Dendritic cell treated with granulocyte-macrophage colony-stimulating factor and Interleukin-4, amounts not matched to agents 40 ng/mL and 50 ng/mL, for 4 days (primary cell): ENCODE measurements at regions not wholly inside any gene's neighbourhood (a gene's known extent, or its start where the extent isn't known, plus 50 kb on each side); places are given as distances from the start of the nearest gene placed in this dataset.

Source experiments
- H3K27ac Mint-ChIP-seq: one replicate; pipeline ENCODE4 v1.8.0; 2022; ENCODE audit warnings: mild to moderate bottlenecking, mixed read lengths
- H3K27me3 Mint-ChIP-seq: one replicate; pipeline ENCODE4 v1.8.0; 2022; ENCODE audit warnings: mild to moderate bottlenecking, mixed read lengths
- H3K36me3 Mint-ChIP-seq: one replicate; pipeline ENCODE4 v1.8.0; 2022; ENCODE audit warnings: low read depth, mixed read lengths
- H3K4me1 Mint-ChIP-seq: one replicate; pipeline ENCODE4 v1.8.0; 2022; ENCODE audit warnings: low read depth, mixed read lengths
- H3K4me3 Mint-ChIP-seq: one replicate; pipeline ENCODE4 v1.8.0; 2022; ENCODE audit warnings: mild to moderate bottlenecking, moderate library complexity, mixed read lengths
- H3K9me3 Mint-ChIP-seq: one replicate; pipeline ENCODE4 v1.8.0; 2022; ENCODE audit warnings: mixed read lengths
- intact Hi-C: fragments of 100-400 bp; cut with micrococcal nuclease; formaldehyde crosslinking; loops from one replicate; pipeline ENCODE4 v1.15.0; 2022

GRCh38 chr21:36596174-36596573, 102.7 kb upstream of the SIM2 start:
- intact Hi-C loops = loop anchor here (10.0 kb wide), 1 partner anchor 79 kb away; no protein-coding TSS in a partner anchor
- H3K36me3 Mint-ChIP-seq = no peaks in the 10 kb centered on the region
- peaks cover 8% of the 10 kb centered on the region for H3K27me3 Mint-ChIP-seq
- no peak overlapping the region for H3K27ac Mint-ChIP-seq
- no peaks in the 10 kb centered on the region for H3K9me3 Mint-ChIP-seq
- no peaks in the 10 kb centered on the region for H3K4me1 Mint-ChIP-seq
- no peak overlapping the region for H3K4me3 Mint-ChIP-seq

DNA sequence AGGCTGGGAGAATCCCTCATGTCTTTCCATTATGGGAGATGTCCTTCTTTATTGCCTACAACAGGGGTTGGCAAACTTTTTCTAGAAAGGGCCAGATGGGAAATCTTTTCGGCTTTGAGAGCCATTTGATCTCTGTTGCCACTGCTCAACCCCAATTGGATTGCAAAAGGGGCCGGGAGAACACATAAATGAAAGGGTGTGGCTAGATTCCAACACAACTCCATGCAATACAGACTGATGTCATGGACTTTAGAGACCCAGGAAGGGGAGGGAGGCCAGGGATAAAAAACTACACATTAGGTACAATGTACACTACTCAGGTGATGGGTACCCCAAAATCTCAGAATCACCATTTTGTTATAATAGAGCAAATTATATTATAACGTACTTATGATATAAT, 97.6 kb upstream of the SIM2 start:
- no peaks in the 10 kb centered on the region for H3K9me3 Mint-ChIP-seq
- H3K4me1 Mint-ChIP-seq = no peaks in the 10 kb centered on the region
- intact Hi-C loops = no loop called here
- peaks cover 6% of the 10 kb centered on the region for H3K27me3 Mint-ChIP-seq
- no peak overlapping the region for H3K27ac Mint-ChIP-seq
- no peak overlapping the region for H3K4me3 Mint-ChIP-seq
- no peaks in the 10 kb centered on the region for H3K36me3 Mint-ChIP-seq

DNA sequence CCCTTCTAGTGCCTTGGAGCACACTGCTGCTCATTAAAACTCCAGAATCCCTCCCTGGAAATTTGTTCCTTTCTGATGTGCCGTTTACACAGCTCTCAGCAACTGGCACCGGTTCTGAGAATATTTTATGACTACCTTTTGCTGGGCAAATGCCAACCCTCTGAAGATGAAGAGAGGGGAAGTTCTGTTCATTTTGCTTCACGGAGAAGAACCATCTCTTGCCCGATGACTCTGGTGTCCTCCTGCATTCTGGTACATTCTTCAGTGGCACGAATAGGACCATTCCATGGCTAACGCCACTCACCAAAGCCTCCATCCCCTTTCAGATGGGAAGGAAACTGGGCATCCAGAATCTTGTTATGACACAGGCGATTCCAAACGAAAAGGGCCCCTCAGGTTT, 96.2 kb upstream of the SIM2 start:
- H3K36me3 Mint-ChIP-seq = no peaks in the 10 kb centered on the region
- no peak overlapping the region for H3K27ac Mint-ChIP-seq
- no peaks in the 10 kb centered on the region for H3K4me1 Mint-ChIP-seq
- peaks cover 6% of the 10 kb centered on the region for H3K27me3 Mint-ChIP-seq
- H3K4me3 Mint-ChIP-seq = no peak overlapping the region
- H3K9me3 Mint-ChIP-seq = no peaks in the 10 kb centered on the region
- intact Hi-C loops = no loop called here

- intact Hi-C loops = no loop called here
- Mint-ChIP-seq H3K27ac (no peak overlapping the region), H3K27me3 (peaks cover 6% of the 10 kb centered on the region), H3K4me3 (no peak overlapping the region), H3K36me3 (no peaks in the 10 kb centered on the region), H3K4me1 (no peaks in the 10 kb centered on the region), H3K9me3 (no peaks in the 10 kb centered on the region)
Measured at GRCh38 chr21:36603221-36603620, 95.7 kb upstream of the SIM2 start.

DNA sequence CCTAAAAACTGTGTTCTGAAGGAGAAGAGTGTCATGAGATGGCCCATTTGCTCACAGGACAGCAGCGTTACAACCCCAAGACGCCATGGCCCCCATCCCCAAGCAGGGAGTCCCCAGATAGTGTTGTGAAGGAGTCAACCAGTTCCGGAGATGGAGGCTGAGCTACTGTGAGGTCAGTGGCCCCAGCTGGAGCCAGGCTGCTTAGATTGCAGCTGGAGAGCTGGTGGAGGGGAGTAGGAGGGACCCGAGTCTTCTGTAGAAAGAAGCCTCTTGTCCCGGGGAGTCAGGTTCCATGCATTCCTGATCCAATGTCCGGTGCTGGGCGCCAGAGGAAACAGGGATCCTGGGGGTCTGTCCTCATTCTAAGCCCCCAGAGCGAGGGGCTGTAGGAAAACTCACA, 93.5 kb upstream of the SIM2 start:
- Mint-ChIP-seq H3K36me3 (no peaks in the 10 kb centered on the region), H3K27ac (no peak overlapping the region), H3K4me3 (no peak overlapping the region), H3K27me3 (peaks cover 8% of the 10 kb centered on the region), H3K9me3 (no peaks in the 10 kb centered on the region), H3K4me1 (no peaks in the 10 kb centered on the region)
- intact Hi-C loops = no loop called here

GRCh38 chr21:36606287-36606982, 92.5 kb upstream of the SIM2 start:
- H3K4me1 Mint-ChIP-seq = no peaks in the 10 kb centered on the region
- H3K27me3 Mint-ChIP-seq = peaks cover 6% of the 10 kb centered on the region
- no peak overlapping the region for H3K27ac Mint-ChIP-seq
- intact Hi-C loops = no loop called here
- no peak overlapping the region for H3K4me3 Mint-ChIP-seq
- no peaks in the 10 kb centered on the region for H3K36me3 Mint-ChIP-seq
- no peaks in the 10 kb centered on the region for H3K9me3 Mint-ChIP-seq

DNA sequence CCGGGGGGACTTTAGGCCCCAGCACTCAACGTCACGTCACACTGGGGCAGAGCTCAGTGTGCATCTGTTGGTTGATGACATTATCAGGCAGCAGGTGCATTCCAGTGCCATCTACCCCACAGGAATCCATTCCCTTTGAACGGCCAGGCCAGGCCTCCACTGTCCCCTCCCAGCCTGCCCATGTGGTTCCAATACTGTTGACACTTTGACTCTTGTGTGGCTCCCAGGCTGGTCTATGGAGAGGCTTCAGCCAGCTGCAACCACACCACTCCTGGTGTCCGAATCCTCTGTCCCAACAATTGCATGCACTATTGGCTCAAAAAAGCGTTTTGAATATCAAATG, 92.0 kb upstream of the SIM2 start:
- intact Hi-C loops = no loop called here
- Mint-ChIP-seq H3K27me3 (peaks cover 6% of the 10 kb centered on the region), H3K9me3 (no peaks in the 10 kb centered on the region), H3K27ac (no peak overlapping the region), H3K36me3 (no peaks in the 10 kb centered on the region), H3K4me1 (no peaks in the 10 kb centered on the region), H3K4me3 (no peak overlapping the region)

DNA sequence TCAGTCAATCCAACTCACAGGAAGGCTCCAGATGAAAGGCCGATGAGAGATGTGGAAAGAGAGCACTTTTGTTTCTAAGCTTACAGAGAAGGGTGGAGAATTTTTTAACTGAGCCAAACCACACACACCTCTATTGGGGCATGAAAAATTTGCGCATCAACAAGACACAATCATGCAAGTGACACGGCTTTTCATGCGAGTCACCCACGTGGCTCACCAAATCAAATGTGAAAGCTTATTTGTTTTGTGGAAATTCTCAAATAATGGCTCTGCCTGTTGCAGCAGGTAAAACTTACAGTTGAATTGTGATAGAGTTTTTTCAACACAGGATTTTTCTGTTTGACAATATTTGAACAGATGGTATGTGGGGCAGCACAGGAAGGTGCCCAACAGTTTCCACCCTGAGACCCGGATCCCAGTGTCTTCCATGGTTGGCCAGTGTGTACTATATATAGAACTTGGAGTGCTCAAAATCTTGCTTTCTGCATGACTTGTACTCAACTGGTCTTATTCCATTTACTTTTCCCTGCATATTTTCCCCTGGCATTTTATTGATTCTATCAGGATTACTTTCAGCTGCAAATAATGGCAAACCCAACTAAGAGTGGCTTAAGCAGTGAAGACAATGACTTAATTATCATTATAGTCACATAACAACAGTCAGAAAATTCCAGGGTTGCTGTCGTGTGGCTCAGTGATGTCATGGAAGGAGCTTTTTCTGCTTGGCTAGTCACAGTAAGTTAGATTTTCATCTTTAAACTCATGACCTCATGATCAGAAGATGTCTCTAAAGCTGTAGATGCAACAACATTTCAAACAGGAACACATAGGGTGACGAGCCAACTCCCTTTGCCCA, 90.6 kb upstream of the SIM2 start:
- Mint-ChIP-seq H3K36me3 (no peaks in the 10 kb centered on the region), H3K4me1 (no peaks in the 10 kb centered on the region), H3K9me3 (no peaks in the 10 kb centered on the region), H3K27ac (no peak overlapping the region), H3K27me3 (peaks cover 5% of the 10 kb centered on the region), H3K4me3 (no peak overlapping the region)
- intact Hi-C loops = no loop called here

- intact Hi-C loops = no loop called here
- Mint-ChIP-seq H3K27me3 (peaks cover 5% of the 10 kb centered on the region), H3K4me3 (no peak overlapping the region), H3K36me3 (no peaks in the 10 kb centered on the region), H3K9me3 (no peaks in the 10 kb centered on the region), H3K27ac (no peak overlapping the region), H3K4me1 (no peaks in the 10 kb centered on the region)
Measured at GRCh38 chr21:36608897-36609225, 90.1 kb upstream of the SIM2 start.

GRCh38 chr21:36609654-36610053, 89.3 kb upstream of the SIM2 start:
- Mint-ChIP-seq H3K36me3 (no peaks in the 10 kb centered on the region), H3K9me3 (no peaks in the 10 kb centered on the region), H3K27me3 (peaks cover 5% of the 10 kb centered on the region), H3K4me1 (no peaks in the 10 kb centered on the region), H3K4me3 (no peak overlapping the region), H3K27ac (no peak overlapping the region)
- intact Hi-C loops = no loop called here

DNA sequence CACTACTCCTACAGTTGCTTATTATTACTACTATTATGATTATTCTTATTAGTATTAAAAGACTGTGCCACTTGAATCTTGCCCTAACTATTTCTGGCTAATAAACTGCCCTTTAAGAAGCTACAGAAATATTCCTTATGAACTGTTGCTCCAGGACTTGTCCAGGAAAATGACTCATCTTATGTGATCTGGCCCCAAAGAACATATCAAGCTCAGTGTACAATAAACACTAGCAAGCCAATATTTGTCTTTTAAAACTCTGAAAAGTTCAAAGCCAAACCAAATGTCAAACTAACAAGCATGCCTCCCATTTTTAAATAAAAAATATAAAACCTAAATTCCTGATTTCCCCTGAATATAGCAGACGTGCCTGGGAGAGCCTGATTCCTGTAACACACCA, 88.7 kb upstream of the SIM2 start:
- H3K4me1 Mint-ChIP-seq = no peaks in the 10 kb centered on the region
- intact Hi-C loops = no loop called here
- no peaks in the 10 kb centered on the region for H3K36me3 Mint-ChIP-seq
- H3K9me3 Mint-ChIP-seq = peaks cover 3% of the 10 kb centered on the region
- no peak overlapping the region for H3K27ac Mint-ChIP-seq
- no peak overlapping the region for H3K4me3 Mint-ChIP-seq
- H3K27me3 Mint-ChIP-seq = peaks cover 3% of the 10 kb centered on the region

DNA sequence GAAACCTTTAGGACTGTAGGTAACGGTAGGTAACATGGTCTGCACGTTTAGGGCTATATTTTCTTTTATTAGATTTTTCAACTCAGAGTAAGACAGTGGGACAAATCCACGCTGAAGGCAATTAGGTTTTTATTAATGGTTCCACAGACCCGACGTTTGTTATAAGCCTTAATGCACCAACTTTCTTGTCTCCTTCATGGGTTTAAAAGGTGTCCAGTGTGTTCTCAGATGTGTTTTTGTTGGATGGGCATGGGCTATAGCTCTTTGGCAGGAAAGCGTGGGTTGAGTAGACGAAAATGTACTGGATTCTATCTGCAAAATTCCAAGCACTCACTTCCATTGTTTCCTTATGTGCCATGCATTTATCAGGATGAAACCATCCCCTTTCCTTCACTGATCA, 88.0 kb upstream of the SIM2 start:
- no peak overlapping the region for H3K27ac Mint-ChIP-seq
- no peaks in the 10 kb centered on the region for H3K36me3 Mint-ChIP-seq
- H3K27me3 Mint-ChIP-seq = peaks cover 5% of the 10 kb centered on the region
- H3K4me1 Mint-ChIP-seq = no peaks in the 10 kb centered on the region
- H3K9me3 Mint-ChIP-seq = peaks cover 10% of the 10 kb centered on the region
- no peak overlapping the region for H3K4me3 Mint-ChIP-seq
- intact Hi-C loops = no loop called here

- Mint-ChIP-seq H3K27me3 (peaks cover 5% of the 10 kb centered on the region), H3K4me1 (no peaks in the 10 kb centered on the region), H3K9me3 (peaks cover 14% of the 10 kb centered on the region), H3K36me3 (no peaks in the 10 kb centered on the region), H3K4me3 (no peak overlapping the region), H3K27ac (no peak overlapping the region)
- intact Hi-C loops = no loop called here
Measured at GRCh38 chr21:36611379-36611778, 87.5 kb upstream of the SIM2 start.

DNA sequence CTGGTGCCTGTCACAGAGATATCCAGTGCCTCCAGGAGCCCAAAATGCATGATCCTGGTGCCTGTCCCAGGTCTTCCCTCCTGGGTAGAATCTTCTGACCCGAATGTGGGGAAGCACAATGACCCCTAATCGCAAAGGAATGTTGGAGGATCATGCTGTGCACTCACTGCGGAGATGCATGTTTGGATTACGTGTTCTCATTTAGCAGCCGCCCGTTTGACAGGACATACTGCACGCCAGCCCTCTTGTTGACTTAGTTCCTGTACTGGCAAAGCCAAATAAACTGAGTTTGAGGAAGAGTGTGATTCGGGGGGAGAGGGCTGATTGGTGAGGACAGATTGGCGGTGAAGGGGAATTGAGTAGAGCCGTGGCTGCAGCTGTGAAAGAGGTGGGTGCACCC, 85.9 kb upstream of the SIM2 start:
- H3K4me3 Mint-ChIP-seq = no peak overlapping the region
- intact Hi-C loops = no loop called here
- peaks cover 5% of the 10 kb centered on the region for H3K27me3 Mint-ChIP-seq
- H3K9me3 Mint-ChIP-seq = peaks cover 27% of the 10 kb centered on the region
- H3K27ac Mint-ChIP-seq = no peak overlapping the region
- no peaks in the 10 kb centered on the region for H3K4me1 Mint-ChIP-seq
- H3K36me3 Mint-ChIP-seq = no peaks in the 10 kb centered on the region

GRCh38 chr21:36613554-36613953, 85.4 kb upstream of the SIM2 start:
- intact Hi-C loops = no loop called here
- Mint-ChIP-seq H3K9me3 (peaks cover 27% of the 10 kb centered on the region), H3K4me1 (no peaks in the 10 kb centered on the region), H3K4me3 (no peak overlapping the region), H3K36me3 (no peaks in the 10 kb centered on the region), H3K27ac (no peak overlapping the region), H3K27me3 (peaks cover 5% of the 10 kb centered on the region)
